Naive thymus-derived CD4-positive, alpha-beta T cell (primary cell): ENCODE measurements at regions not wholly inside any gene's neighbourhood (a gene's known extent, or its start where the extent isn't known, plus 50 kb on each side); places are given as distances from the start of the nearest gene placed in this dataset.

ENCODE experiments used
- ATAC-seq: fragments of 150-1000 bp; cut with Tn5 transposase; 2 replicates; pipeline ENCODE4 v1.10.0; 2021; ENCODE audit warnings: mild to moderate bottlenecking, moderate library complexity
- CTCF ChIA-PET: fragments of 350-600 bp; sonication (Branson Sonifier 250); formaldehyde crosslinking; loops from one replicate; lab custom pipeline; 2021; ENCODE audit warnings: antibody characterized with exemption; lab: Charles Lee
- POLR2A ChIA-PET: fragments of 350-600 bp; sonication (Branson Sonifier 250); formaldehyde crosslinking; loops from one replicate; lab custom pipeline; 2021; ENCODE audit warnings: antibody characterized with exemption, inconsistent platforms; lab: Charles Lee
- DNase-seq, 9 donors: peaks; one replicate each; pipeline versions ENCODE4 v3.0.0 to v3.0.0-alpha.2; 2020 to 2022; ENCODE audit warnings: mixed read lengths in 1 of 9
- H3K27ac ChIP-seq: one replicate; pipeline ENCODE4 v1.7.0; 2013; ENCODE audit warnings: mild to moderate bottlenecking, low read depth, low read length, moderate library complexity
- H3K27me3 ChIP-seq, 2 donors: one replicate each; pipeline ENCODE4 v1.7.0; 2013; ENCODE audit warnings: low read length in 2 of 2, mild to moderate bottlenecking in 2 of 2, moderate library complexity in 2 of 2; ENCODE audit not compliant: control insufficient read depth in 2 of 2, insufficient read depth in 2 of 2
- H3K36me3 ChIP-seq, 3 experiments: 1 replicate in 2 of 3; 2 replicates in 1 of 3; pipeline ENCODE4 v1.7.0; 2013; ENCODE audit warnings: low read length in 3 of 3, mild to moderate bottlenecking in 3 of 3, moderate library complexity in 1 of 3; ENCODE audit not compliant: insufficient read depth in 3 of 3, control insufficient read depth in 2 of 3
- H3K4me1 ChIP-seq, 2 donors: one replicate each; pipeline ENCODE4 v1.7.0; 2013; ENCODE audit warnings: low read length in 2 of 2, mild to moderate bottlenecking in 2 of 2, moderate library complexity in 1 of 2; ENCODE audit not compliant: control insufficient read depth in 2 of 2, insufficient read depth in 2 of 2
- H3K4me3 ChIP-seq: 2 replicates; pipeline ENCODE4 v1.7.0; 2013; ENCODE audit warnings: mild to moderate bottlenecking, low read length
- H3K9me3 ChIP-seq, 3 experiments: 1 replicate in 2 of 3; 2 replicates in 1 of 3; pipeline ENCODE4 v1.7.0; 2013; ENCODE audit warnings: low read length in 3 of 3; ENCODE audit not compliant: control insufficient read depth in 2 of 3
- H3K27ac Mint-ChIP-seq, 9 donors: one replicate each; pipeline ENCODE4 v1.8.0; 2020 to 2022; ENCODE audit warnings: mixed read lengths in 9 of 9, mild to moderate bottlenecking in 8 of 9, moderate library complexity in 5 of 9, inconsistent platforms in 2 of 9
- H3K27me3 Mint-ChIP-seq, 5 donors: one replicate each; pipeline ENCODE4 v1.8.0; 2021 to 2022; ENCODE audit warnings: mixed read lengths in 5 of 5, mild to moderate bottlenecking in 1 of 5
- H3K36me3 Mint-ChIP-seq, 5 donors: one replicate each; pipeline ENCODE4 v1.8.0; 2020 to 2022; ENCODE audit warnings: mixed read lengths in 5 of 5, mild to moderate bottlenecking in 3 of 5, inconsistent platforms in 1 of 5
- H3K4me1 Mint-ChIP-seq, 7 donors: one replicate each; pipeline ENCODE4 v1.8.0; 2020 to 2022; ENCODE audit warnings: mixed read lengths in 7 of 7, mild to moderate bottlenecking in 3 of 7, inconsistent platforms in 1 of 7
- H3K4me3 Mint-ChIP-seq, 10 donors: one replicate each; pipeline ENCODE4 v1.8.0; 2020 to 2022; ENCODE audit warnings: mild to moderate bottlenecking in 10 of 10, mixed read lengths in 10 of 10, moderate library complexity in 6 of 10, inconsistent platforms in 2 of 10
- H3K9me3 Mint-ChIP-seq, 11 donors: one replicate each; pipeline ENCODE4 v1.8.0; 2020 to 2022; ENCODE audit warnings: mixed read lengths in 11 of 11, mild to moderate bottlenecking in 4 of 11, inconsistent platforms in 1 of 11, moderate library complexity in 1 of 11
- intact Hi-C, 2 donors: fragments of 100-400 bp; cut with micrococcal nuclease; formaldehyde crosslinking; loops; one replicate each; pipeline ENCODE4 v1.15.1; 2023

DNA sequence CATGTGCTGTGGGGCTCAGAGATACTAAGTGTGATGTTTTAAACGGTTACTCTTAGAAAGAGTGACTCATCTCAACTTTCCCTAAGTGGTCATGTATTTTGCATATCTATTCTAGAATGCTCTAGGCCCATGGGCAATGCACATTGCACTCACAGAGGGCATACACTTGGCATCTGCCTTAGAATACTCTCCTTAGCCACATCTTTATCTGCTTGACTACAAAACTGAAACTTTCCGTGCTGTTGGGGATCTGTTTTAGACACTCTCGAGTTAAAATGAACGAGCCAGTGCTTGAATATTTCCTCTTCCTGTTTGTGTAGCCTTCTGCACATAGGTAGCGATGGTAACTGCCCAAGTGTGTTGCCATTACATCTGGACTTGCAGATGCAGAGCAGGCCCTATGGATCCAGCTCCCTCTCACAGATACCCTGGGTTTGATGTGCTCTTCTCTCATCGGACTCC lies 180.5 kb downstream of the CAND1 start:
- Mint-ChIP-seq H3K36me3 (peaks cover 0 to 20% (median 0%) of the 10 kb centered on the region in 5 donors), H3K27me3 (peaks cover 0 to 14% (median 0%) of the 10 kb centered on the region in 5 donors), H3K4me1 (peaks cover 28 to 61% (median 49%) of the 10 kb centered on the region in 7 donors), H3K9me3 (peaks cover 0 to 12% (median 0%) of the 10 kb centered on the region in 11 donors), H3K27ac (peak overlapping the region; percentile 56 to 91 (median 73)), H3K4me3 (peak overlapping the region in 9 of 10 donors; percentile 12 to 79 (median 72))
- ATAC-seq = peak; percentile 64
- peak overlapping the region; percentile 43 for H3K27ac ChIP-seq
- H3K4me3 ChIP-seq = peak overlapping the region; percentile 11
- POLR2A ChIA-PET = interaction anchor here (0.6 to 1.8 kb wide), 2 partner anchors 295 to 494 kb away, joined by 3 read pairs; no protein-coding TSS in a partner anchor
- CTCF ChIA-PET = no interaction called here
- peaks cover 12 to 28% of the 10 kb centered on the region in 2 donors for H3K4me1 ChIP-seq
- H3K9me3 ChIP-seq = no peaks in the 10 kb centered on the region
- H3K27me3 ChIP-seq = no peaks in the 10 kb centered on the region
- intact Hi-C loops = loop anchor here (2.0 to 10.0 kb wide), 5 partner anchors 68 to 355 kb away; no protein-coding TSS in a partner anchor
- H3K36me3 ChIP-seq = no peaks in the 10 kb centered on the region
- DNase-seq = peak in 4 of 9 donors; percentile 13 to 35 (median 20)

GRCh38 chr12:67450441-67450840 lies 181.3 kb downstream of the CAND1 start:
- POLR2A ChIA-PET = interaction anchor here (0.7 to 1.8 kb wide), 4 partner anchors 111 to 493 kb away, joined by 3 to 5 read pairs (median 3); no protein-coding TSS in a partner anchor
- Histone ChIP-seq H3K4me1 (peaks cover 12 to 28% of the 10 kb centered on the region in 2 donors), H3K9me3 (no peaks in the 10 kb centered on the region), H3K4me3 (peak overlapping the region; percentile 11), H3K36me3 (no peaks in the 10 kb centered on the region), H3K27me3 (no peaks in the 10 kb centered on the region), H3K27ac (no peak overlapping the region)
- ATAC-seq = no peak
- Mint-ChIP-seq H3K9me3 (peaks cover 0 to 12% (median 0%) of the 10 kb centered on the region in 11 donors), H3K27me3 (peaks cover 0 to 20% (median 0%) of the 10 kb centered on the region in 5 donors), H3K27ac (peak overlapping the region in 8 of 9 donors; percentile 33 to 91 (median 70)), H3K36me3 (peaks cover 0 to 20% (median 0%) of the 10 kb centered on the region in 5 donors), H3K4me1 (peaks cover 28 to 61% (median 49%) of the 10 kb centered on the region in 7 donors), H3K4me3 (peak overlapping the region in 5 of 10 donors; percentile 64 to 79 (median 74))
- intact Hi-C loops = loop anchor here in 1 of 2 donors (5.0 kb wide), 1 partner anchor 67 kb away; no protein-coding TSS in a partner anchor
- no peak for DNase-seq
- CTCF ChIA-PET = interaction anchor here (1.3 kb wide), 1 partner anchor 488 kb away, joined by 3 read pairs; no protein-coding TSS in a partner anchor

GRCh38 chr12:67451206-67451605 lies 182.0 kb downstream of the CAND1 start:
- Histone ChIP-seq H3K9me3 (no peaks in the 10 kb centered on the region), H3K27me3 (no peaks in the 10 kb centered on the region), H3K36me3 (no peaks in the 10 kb centered on the region), H3K4me1 (peaks cover 12 to 28% of the 10 kb centered on the region in 2 donors), H3K4me3 (no peak overlapping the region), H3K27ac (no peak overlapping the region)
- peaks cover 0 to 12% (median 0%) of the 10 kb centered on the region in 11 donors for H3K9me3 Mint-ChIP-seq
- peak overlapping the region in 4 of 9 donors; percentile 1 to 73 (median 62) for H3K27ac Mint-ChIP-seq
- peaks cover 0 to 20% (median 0%) of the 10 kb centered on the region in 5 donors for H3K36me3 Mint-ChIP-seq
- ATAC-seq = no peak
- peaks cover 0 to 25% (median 0%) of the 10 kb centered on the region in 5 donors for H3K27me3 Mint-ChIP-seq
- no peak for DNase-seq
- H3K4me1 Mint-ChIP-seq = peaks cover 28 to 61% (median 49%) of the 10 kb centered on the region in 7 donors
- intact Hi-C loops = loop anchor here (1.0 to 5.0 kb wide), 2 partner anchors 66 to 492 kb away; no protein-coding TSS in a partner anchor
- ChIA-PET CTCF (interaction anchor here (0.6 to 1.3 kb wide), 2 partner anchors 487 to 490 kb away, joined by 3 read pairs; no protein-coding TSS in a partner anchor), POLR2A (interaction anchor here (0.6 to 1.8 kb wide), 6 partner anchors 46 to 492 kb away, joined by 3 to 6 read pairs (median 3); partner anchors contain the start of gene DYRK2)
- H3K4me3 Mint-ChIP-seq = peak overlapping the region in 2 of 10 donors; percentile 64 to 76

DNA sequence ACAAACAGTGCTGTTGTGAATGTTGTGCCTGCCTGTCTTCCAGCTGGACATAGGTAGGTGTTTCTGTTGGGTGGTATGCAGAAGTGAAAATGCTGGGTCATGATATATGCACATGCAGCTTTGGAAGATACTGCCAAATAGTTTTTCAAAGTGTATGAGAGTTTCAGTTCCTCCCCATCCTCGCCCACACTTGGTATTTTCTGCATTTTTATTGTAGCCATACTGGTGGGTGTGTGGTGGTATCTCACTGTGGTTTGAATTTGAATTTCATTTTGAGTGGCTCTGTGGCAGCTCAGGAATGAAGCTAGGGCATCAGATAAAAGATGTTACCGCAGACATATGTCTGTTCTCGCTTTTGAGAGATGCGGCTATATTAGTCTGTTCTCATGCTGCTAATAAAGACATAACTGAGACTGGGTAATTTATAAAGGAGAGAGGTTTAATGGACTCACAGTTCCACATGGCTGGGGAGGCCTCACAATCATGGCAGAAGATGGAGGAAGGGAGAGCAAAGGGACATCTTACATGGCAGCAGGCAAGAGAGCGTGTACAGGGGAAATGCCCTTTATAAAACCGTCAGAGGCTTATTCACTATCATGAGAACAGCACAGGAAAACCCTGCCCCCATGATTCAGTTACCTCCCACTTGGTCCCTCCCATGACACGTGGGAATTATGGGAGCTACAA lies 183.1 kb downstream of the CAND1 start:
- no peaks in the 10 kb centered on the region for H3K27me3 ChIP-seq
- intact Hi-C loops = loop anchor here in 1 of 2 donors (5.0 kb wide), 1 partner anchor 65 kb away; no protein-coding TSS in a partner anchor
- ATAC-seq (peak; percentile 33), DNase-seq (peak in 1 of 9 donors; percentile 32)
- Mint-ChIP-seq H3K9me3 (peaks cover 0 to 12% (median 0%) of the 10 kb centered on the region in 11 donors), H3K4me3 (peak overlapping the region in 4 of 10 donors; percentile 3 to 59 (median 6)), H3K4me1 (peaks cover 28 to 54% (median 42%) of the 10 kb centered on the region in 7 donors), H3K36me3 (peaks cover 0 to 20% (median 0%) of the 10 kb centered on the region in 5 donors), H3K27me3 (peaks cover 0 to 29% (median 0%) of the 10 kb centered on the region in 5 donors), H3K27ac (peak overlapping the region in 2 of 9 donors; percentile 7 to 31)
- no peaks in the 10 kb centered on the region for H3K36me3 ChIP-seq
- POLR2A ChIA-PET = interaction anchor here (0.5 to 1.4 kb wide), 4 partner anchors 11 to 196 kb away, joined by 3 to 5 read pairs (median 4); partner anchors contain the start of gene DYRK2
- H3K4me3 ChIP-seq = no peak overlapping the region
- peaks cover 12 to 28% of the 10 kb centered on the region in 2 donors for H3K4me1 ChIP-seq
- CTCF ChIA-PET = interaction anchor here (1.2 kb wide), 1 partner anchor 199 kb away, joined by 3 read pairs; no protein-coding TSS in a partner anchor
- H3K27ac ChIP-seq = no peak overlapping the region
- no peaks in the 10 kb centered on the region for H3K9me3 ChIP-seq

DNA sequence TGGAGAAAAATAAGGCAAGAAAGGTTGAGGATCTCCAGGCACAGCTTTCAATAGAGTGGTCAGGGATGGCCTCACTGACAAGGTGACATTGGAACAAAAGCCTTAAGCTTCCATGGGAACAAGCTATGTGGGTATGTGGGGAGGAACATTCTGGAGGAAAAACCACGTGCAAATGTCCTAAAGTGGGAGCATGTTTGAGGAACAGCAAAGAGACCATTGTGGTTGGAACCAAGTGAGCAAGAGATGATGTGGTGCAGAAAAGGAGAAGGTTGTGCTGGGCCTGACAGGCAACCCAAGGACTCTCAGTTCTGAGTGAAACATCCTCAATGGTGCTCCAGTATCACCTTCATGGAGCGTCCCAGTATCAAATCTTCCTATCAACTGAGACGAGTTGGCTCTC lies 184.0 kb downstream of the CAND1 start:
- Mint-ChIP-seq H3K9me3 (peaks cover 0 to 12% (median 0%) of the 10 kb centered on the region in 11 donors), H3K27ac (no peak overlapping the region), H3K27me3 (peaks cover 0 to 37% (median 0%) of the 10 kb centered on the region in 5 donors), H3K4me1 (peaks cover 26 to 52% (median 42%) of the 10 kb centered on the region in 7 donors), H3K4me3 (no peak overlapping the region), H3K36me3 (peaks cover 0 to 20% (median 0%) of the 10 kb centered on the region in 5 donors)
- Histone ChIP-seq H3K36me3 (no peaks in the 10 kb centered on the region), H3K9me3 (no peaks in the 10 kb centered on the region), H3K4me3 (no peak overlapping the region), H3K4me1 (peaks cover 12 to 28% of the 10 kb centered on the region in 2 donors), H3K27me3 (no peaks in the 10 kb centered on the region), H3K27ac (no peak overlapping the region)
- no peak for DNase-seq
- ChIA-PET CTCF (interaction anchor here (0.8 to 1.2 kb wide), 3 partner anchors 11 to 198 kb away, joined by 3 read pairs; no protein-coding TSS in a partner anchor), POLR2A (interaction anchor here (1.4 kb wide), 2 partner anchors 17 to 195 kb away, joined by 4 to 5 read pairs; partner anchors contain the start of gene DYRK2)
- intact Hi-C loops = loop anchor here in 1 of 2 donors (5.0 kb wide), 1 partner anchor 64 kb away; no protein-coding TSS in a partner anchor
- ATAC-seq = no peak

GRCh38 chr12:67455236-67455635 lies 186.1 kb downstream of the CAND1 start:
- H3K36me3 Mint-ChIP-seq = peaks cover 0 to 11% (median 0%) of the 10 kb centered on the region in 5 donors
- no peak overlapping the region for H3K4me3 Mint-ChIP-seq
- H3K27me3 Mint-ChIP-seq = peaks cover 0 to 45% (median 0%) of the 10 kb centered on the region in 5 donors
- H3K36me3 ChIP-seq = no peaks in the 10 kb centered on the region
- intact Hi-C loops = no loop called here
- POLR2A ChIA-PET = interaction anchor here (0.8 kb wide), 1 partner anchor 486 kb away, joined by 3 read pairs; no protein-coding TSS in a partner anchor
- no peak overlapping the region for H3K4me3 ChIP-seq
- peaks cover 15 to 32% (median 22%) of the 10 kb centered on the region in 7 donors for H3K4me1 Mint-ChIP-seq
- CTCF ChIA-PET = interaction anchor here (0.8 kb wide), 1 partner anchor 929 kb away, joined by 3 read pairs; no protein-coding TSS in a partner anchor
- H3K9me3 Mint-ChIP-seq = peaks cover 0 to 8% (median 0%) of the 10 kb centered on the region in 11 donors
- ATAC-seq = no peak
- DNase-seq = no peak
- peaks cover under 1 to 8% of the 10 kb centered on the region in 2 donors for H3K4me1 ChIP-seq
- no peak overlapping the region for H3K27ac Mint-ChIP-seq
- no peak overlapping the region for H3K27ac ChIP-seq
- no peaks in the 10 kb centered on the region for H3K27me3 ChIP-seq
- no peaks in the 10 kb centered on the region for H3K9me3 ChIP-seq
